HG02763 (cell line): ENCODE measurements at regions not wholly inside any gene's neighbourhood (a gene's known extent, or its start where the extent isn't known, plus 50 kb on each side); places are given as distances from the start of the nearest gene placed in this dataset.

Experiments
- ATAC-seq: cut with Tn5 transposase; IDR thresholded peaks from one replicate; pipeline ENCODE4 v1.9.1; 2021; ENCODE audit warnings: mild to moderate bottlenecking, moderate library complexity; ENCODE audit not compliant: unreplicated experiment

DNA sequence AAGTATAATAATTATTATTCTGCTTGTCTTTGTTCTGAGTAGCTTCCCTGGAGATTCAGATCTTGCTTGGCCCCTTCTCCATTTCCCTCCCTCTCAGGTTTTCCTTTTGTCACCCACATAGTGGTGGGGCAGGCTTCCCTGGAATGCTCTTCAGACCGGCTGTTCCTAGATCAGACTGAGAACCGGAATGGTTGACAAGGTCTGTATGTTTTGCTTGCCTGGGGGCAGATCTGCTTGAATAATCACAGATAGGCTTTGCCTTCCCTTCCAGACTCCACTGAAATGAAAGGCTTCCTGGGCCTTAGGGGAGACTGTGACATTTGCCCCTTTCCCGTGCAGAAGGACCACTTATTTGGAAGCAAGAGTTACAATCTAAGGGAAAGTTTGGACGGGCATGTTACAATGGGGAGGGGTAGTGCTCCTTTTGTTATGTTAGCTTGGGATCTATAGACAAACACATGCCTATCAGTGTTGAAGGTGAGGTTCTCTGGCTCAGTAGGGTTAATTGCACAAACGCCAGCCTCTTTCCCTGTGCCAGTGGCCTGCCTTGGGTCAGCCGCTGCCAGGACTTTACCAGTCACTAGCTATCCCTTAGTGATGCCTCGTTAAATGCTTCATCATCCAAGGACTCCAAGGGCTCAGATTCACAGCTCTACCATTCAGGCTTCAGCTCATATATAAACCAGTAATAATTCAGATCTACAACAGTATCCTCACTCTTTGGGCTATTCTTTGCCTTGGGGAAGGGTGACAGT lies 178.6 kb downstream of the SNAPC1 start:
- no peak for ATAC-seq

DNA sequence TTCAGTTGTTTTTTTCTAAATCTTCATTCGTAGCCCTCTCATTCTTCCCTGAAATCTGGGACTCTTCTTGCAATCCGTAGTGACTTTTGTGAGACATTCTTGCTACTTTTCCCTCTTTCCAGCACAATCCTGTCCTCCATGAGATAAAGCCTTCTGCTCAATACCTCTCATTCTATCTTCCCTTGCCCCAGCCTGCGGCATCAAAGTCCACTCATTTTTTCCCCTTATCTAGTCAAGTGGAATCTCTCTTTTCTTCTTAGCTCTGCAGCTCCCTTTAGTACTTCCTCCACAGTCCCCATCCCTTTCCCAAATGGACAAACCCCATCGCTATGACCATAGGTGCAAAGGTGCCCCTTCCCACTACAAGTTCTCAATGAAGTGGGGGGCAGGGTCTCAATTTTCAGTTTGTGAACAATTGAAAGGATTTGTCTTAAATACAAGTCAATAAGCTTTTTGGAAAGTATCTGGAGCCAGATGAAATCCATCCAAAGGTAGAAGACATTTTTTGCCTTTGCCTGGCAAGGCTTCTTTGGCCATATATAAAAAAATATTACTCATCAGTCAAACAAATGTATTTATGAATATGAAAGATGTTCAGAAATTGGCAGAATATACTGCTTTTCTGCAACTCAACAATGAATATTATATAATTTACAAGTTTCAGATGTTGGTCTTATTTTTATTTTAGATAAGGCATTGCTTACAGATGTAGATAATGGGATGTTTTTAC lies 179.4 kb downstream of the SNAPC1 start:
- ATAC-seq = no peak

GRCh38 chr14:61948376-61948775 lies 186.2 kb downstream of the SNAPC1 start:
- no peak for ATAC-seq

GRCh38 chr14:61950340-61950739 lies 188.1 kb downstream of the SNAPC1 start:
- no peak for ATAC-seq

GRCh38 chr14:61953602-61954001 lies 191.4 kb downstream of the SNAPC1 start:
- no peak for ATAC-seq

DNA sequence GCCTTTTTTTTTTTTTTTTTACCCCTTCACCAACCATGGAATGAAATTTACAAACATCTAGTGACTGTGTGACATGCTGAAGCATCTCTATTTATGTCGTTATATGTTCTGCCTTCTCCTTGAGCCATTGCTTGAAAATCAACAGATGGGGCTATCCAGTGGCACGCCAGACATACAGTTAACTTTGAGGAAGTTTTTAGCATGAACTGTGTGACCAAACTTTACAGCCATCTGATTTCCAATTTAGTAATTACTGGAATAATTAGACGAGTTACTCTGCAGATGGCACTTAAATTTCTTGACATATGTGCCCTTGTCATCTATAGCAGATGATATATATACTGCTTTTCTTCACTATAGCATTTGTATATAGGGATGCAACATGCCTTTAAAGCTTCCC lies 192.1 kb downstream of the SNAPC1 start:
- ATAC-seq = no peak

- ATAC-seq = no peak
These were observed 194.3 kb downstream of the SNAPC1 start for GRCh38 chr14:61956517-61956916.

GRCh38 chr14:61959348-61959747 lies 197.1 kb downstream of the SNAPC1 start:
- no peak for ATAC-seq

DNA sequence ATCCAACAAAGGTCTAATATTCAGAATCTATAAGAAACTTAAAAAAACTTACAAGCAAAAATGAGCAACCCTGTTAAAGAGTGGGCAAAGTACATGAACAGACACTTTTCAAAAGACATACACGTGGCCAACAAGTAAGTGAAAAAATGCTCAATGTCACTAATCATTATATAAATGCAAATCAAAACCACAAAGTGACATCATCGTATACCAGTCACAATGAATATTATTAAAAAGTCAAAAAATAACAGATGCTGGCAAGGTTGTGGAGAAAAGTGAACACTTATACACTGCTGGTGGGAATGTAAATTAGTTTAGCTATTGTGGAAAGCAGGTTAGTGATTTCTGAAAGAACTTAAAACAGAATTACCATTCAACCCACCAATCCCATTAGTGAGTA lies 199.1 kb downstream of the SNAPC1 start:
- ATAC-seq = no peak

DNA sequence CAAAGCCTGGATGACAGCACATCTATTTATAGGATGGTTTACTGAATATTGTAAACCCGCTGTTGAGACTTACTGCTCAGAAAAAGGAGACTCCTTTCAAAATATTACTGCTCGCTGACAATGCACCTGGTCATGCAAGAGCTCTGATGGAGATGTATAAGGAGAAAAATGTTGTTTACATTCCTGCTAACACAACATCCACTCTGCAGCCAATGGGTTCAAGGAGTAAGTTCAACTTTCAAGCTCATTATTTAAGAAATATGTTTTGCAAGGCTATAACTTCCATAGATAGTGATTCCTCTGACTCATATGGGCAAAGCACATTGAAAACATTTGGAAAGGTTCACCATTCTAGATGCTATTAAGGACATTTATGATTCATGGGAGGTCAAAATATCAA lies 201.7 kb downstream of the SNAPC1 start:
- no peak for ATAC-seq

GRCh38 chr14:61965030-61965745 lies 203.0 kb downstream of the SNAPC1 start:
- ATAC-seq = no peak

DNA sequence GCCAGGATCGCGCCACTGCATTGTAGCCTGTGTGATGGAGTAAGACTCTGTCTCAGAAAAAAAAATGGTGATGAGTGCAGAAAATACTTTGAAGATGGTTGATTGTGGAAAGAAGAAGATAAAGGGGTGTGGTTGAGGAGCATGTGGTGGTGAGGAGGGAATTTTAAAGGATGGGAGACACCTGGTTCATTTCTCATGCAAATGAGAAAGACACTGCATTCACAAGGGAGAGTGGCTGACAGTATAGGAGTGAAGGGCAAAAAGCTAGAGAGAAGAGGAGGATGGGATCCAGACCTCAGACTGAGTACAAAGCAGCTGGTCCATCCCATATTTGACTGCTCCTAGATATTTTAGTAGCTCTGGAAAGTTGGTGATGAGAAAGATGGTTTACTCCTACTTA lies 206.0 kb downstream of the SNAPC1 start:
- ATAC-seq = no peak

GRCh38 chr14:61972711-61973110 lies 210.5 kb downstream of the SNAPC1 start:
- no peak for ATAC-seq

DNA sequence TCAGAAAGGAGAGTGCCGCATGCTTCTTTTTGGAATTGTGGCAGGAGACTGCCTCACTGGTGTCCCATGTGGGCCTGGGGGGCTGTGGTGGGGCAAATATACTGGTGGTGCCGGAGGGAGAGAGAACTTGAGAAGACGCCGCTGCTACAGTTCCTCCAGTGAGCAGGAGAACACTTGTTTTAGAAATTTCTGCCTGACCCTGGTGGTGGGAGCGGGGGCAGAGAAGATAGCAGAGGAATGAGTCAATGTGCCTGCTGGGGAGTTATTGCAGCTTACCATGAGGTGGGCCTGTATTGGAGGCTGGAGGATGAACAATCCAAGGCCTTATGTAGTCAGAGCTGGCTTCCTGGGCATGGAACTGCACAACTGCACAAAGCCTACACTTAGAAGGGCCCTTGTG lies 211.8 kb downstream of the SNAPC1 start:
- no peak for ATAC-seq

- no peak for ATAC-seq
These were observed 215.0 kb downstream of the SNAPC1 start for GRCh38 chr14:61977217-61977616.

DNA sequence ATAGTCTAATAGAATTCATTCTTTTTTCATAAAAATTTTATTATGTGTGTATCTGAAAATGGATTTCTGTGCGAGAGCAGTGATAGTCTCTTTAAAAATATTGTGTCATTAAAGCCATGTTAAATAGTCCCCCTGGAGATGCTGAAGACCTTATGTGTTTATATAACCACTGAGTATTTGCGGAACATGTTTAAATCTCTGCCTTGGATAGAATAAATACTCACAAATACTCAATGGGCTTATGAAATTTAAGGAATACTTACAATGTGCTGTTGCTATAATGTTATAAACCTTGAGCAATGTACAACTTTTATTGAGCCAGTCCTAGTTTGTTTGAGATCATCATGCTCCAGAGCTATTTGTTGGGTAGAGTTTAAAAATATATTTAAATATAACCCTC lies 226.0 kb downstream of the SNAPC1 start:
- ATAC-seq = no peak

DNA sequence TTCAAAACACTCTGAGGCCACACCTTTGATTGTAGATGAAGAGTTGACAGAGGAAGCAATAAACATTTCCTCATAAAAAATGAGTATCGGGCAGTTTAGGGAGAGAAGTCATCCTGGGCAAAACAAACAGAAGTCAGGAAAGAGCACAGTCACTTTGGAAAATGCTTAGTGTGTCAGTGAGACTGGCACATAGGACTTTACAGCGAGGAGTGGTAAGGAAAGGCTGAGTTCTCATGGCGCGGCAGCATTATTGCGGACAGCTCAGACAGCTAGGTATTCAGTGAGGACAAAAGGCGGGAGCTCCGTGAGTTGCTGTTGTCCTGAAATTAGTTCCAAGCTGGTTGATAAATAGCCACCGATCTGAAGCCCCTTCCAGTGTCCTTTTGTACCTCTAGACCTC lies 229.9 kb downstream of the SNAPC1 start:
- no peak for ATAC-seq

DNA sequence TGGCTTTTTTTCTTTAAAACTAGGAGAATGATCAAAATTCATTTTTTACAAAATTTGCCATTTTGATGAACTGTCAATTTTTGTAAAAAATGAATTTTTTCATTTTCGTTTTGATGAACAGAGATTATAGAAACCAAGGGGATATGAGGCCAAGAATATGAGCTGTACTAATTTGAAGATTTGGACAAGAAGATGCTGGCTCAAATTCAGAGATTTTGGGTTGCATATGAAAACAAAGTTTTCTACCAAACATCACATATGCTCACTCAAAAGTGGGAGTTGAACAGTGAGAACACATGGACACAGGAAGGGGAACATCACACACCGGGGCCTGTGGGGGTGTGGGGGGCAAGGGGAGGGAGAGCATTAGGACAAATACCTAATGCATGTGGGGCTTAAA lies 230.7 kb downstream of the SNAPC1 start:
- no peak for ATAC-seq

DNA sequence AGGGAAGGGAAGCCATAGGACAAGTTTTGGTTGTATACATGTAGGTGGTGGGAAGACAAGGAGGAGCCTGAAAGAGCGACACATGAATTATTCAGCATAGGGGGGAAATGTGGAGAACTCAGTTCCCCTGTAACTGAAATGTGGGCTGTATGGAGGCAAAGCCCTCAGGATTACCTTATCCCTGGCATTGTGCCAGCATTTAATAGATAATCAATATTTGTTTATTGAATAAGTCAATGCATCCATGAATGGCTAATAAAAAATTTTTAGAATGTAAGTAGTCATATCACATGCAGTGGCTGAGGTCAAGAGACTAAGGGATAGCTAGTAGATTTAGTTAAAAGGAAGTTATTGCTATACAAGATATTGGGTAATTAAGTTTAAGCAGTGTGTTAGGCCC lies 232.4 kb downstream of the SNAPC1 start:
- ATAC-seq = no peak

DNA sequence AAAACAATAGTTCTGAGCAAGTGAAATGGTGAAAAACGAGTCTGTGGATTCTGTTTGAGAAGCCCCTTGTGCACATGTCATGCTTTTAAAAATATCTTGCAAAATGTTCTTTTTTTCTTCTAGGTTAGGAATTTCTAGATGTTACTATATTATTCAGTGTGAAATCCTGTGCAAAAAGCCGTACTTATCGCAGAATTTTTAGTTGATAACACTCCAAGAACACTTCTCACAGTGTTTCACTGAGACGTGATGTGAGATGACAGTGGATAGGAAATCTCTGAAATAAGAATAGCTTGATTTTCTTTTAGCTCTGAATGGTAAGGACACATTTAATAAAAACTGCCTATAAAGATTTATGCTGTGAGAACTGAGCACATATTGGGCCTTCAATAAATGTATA lies 234.5 kb downstream of the SNAPC1 start:
- no peak for ATAC-seq

DNA sequence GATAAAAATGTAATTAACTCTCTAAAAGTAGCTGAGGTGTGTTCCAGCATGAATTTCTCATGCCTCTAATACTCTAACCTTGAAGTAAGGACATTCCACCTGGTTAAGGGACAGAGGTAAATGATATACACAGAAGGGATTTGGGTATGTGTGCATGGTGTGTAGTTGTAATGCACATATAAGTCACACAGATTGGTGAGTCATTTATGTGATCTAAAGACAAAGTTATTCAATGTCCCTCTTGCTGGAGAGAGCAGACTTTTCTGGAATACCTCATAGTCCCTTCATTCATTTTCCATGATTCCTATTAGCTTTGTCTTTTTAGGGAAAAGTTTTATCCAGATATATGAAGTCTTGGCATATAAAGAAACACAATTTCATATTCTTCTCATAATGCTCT lies 234.9 kb downstream of the SNAPC1 start:
- ATAC-seq = no peak

GRCh38 chr14:62001963-62002362 lies 239.7 kb downstream of the SNAPC1 start:
- ATAC-seq = no peak
